ENCODE measurements at regions not wholly inside any gene's neighbourhood (a gene's known extent, or its start where the extent isn't known, plus 50 kb on each side); places are given as distances from the start of the nearest gene placed in this dataset.

- peak in 1 of 56 donors; percentile 10 for DNase-seq
Measured at GRCh38 chr17:65446043-65446442, 115.4 kb downstream of the AXIN2 start.

- no peak for DNase-seq
Measured at GRCh38 chr17:65444049-65444448, 117.4 kb downstream of the AXIN2 start.

GRCh38 chr17:65442691-65443090 is 118.8 kb downstream of the AXIN2 start:
- no peak for DNase-seq

- DNase-seq = no peak
Measured at GRCh38 chr17:65442250-65442649, 119.2 kb downstream of the AXIN2 start.

GRCh38 chr17:65441053-65441605 is 120.3 kb downstream of the AXIN2 start:
- DNase-seq = no peak

GRCh38 chr17:65438708-65439294 is 122.6 kb downstream of the AXIN2 start:
- peak in 6 of 56 donors; percentile 5 to 76 (median 11) for DNase-seq

GRCh38 chr17:65438173-65438572 is 123.3 kb downstream of the AXIN2 start:
- no peak for DNase-seq

- no peak for DNase-seq
Measured at GRCh38 chr17:65436871-65437270, 124.6 kb downstream of the AXIN2 start.

- no peak for DNase-seq
Measured at GRCh38 chr17:65434878-65435277, 126.6 kb downstream of the AXIN2 start.

- no peak for DNase-seq
Measured at GRCh38 chr17:65434251-65434650, 127.2 kb downstream of the AXIN2 start.

GRCh38 chr17:65433592-65433991 is 127.9 kb downstream of the AXIN2 start:
- no peak for DNase-seq

- no peak for DNase-seq
Measured at GRCh38 chr17:65433157-65433556, 128.3 kb downstream of the AXIN2 start.

GRCh38 chr17:65431116-65431515 is 130.3 kb downstream of the AXIN2 start:
- DNase-seq = no peak

- no peak for DNase-seq
Measured at GRCh38 chr17:65430209-65430833, 131.1 kb downstream of the AXIN2 start.

- no peak for DNase-seq
Measured at GRCh38 chr17:65423346-65424140, 137.9 kb downstream of the AXIN2 start.

- DNase-seq = peak in 4 of 56 donors; percentile 4 to 10 (median 8)
Measured at GRCh38 chr17:65418622-65419021, 142.8 kb downstream of the AXIN2 start.

- no peak for DNase-seq
Measured at GRCh38 chr17:65417406-65418221, 143.8 kb downstream of the AXIN2 start.

- DNase-seq = no peak
Measured at GRCh38 chr17:65415991-65416390, 145.5 kb downstream of the AXIN2 start.

- DNase-seq = no peak
Measured at GRCh38 chr17:65413390-65413789, 148.1 kb downstream of the AXIN2 start.

GRCh38 chr17:65409381-65409780 is 152.1 kb downstream of the AXIN2 start:
- no peak for DNase-seq

GRCh38 chr17:65408050-65408449 is 153.4 kb downstream of the AXIN2 start:
- DNase-seq = no peak
